DND-41 (cell line): ENCODE measurements at regions not wholly inside any gene's neighbourhood (a gene's known extent, or its start where the extent isn't known, plus 50 kb on each side); places are given as distances from the start of the nearest gene placed in this dataset.

Source experiments
- EZH2 ChIP-seq: IDR thresholded peaks from 3 replicates; pipeline ENCODE4 v1.6.1; 2012; ENCODE audit warnings: borderline replicate concordance, low read depth, mild to moderate bottlenecking, moderate library complexity, low read length, inconsistent platforms; ENCODE audit not compliant: severe bottlenecking
- TF ChIP-seq, protein P1 (sequence below): IDR thresholded peaks from 2 replicates; pipeline ENCODE4 v1.5.1; 2012; ENCODE audit warnings: borderline replicate concordance, low read length, moderate library complexity, mild to moderate bottlenecking; ENCODE audit not compliant: poor library complexity, severe bottlenecking; ENCODE audit errors: extremely low read depth

DNA sequence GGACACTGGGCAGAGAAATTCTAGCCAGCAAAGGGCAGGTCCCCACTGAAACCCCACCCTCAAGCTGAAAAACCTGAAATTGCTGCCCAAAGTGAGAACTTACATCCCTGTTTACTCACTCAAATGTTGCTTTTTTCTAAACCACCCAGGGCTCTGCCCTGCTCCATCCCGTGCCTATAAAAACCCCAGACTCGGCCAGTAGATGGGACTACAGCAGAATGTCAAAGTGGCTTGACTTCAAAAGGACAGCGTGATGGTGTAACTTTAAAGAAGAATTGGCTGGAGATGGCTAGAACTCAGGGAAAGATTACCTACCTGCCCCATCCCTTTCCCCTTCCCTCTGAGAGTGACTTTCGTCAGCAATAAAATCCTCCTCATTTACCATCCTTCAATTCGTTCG is 246.9 kb downstream of the PYDC2 start:
- TF ChIP-seq EZH2, result no peak
- TF ChIP-seq, protein P1, sequence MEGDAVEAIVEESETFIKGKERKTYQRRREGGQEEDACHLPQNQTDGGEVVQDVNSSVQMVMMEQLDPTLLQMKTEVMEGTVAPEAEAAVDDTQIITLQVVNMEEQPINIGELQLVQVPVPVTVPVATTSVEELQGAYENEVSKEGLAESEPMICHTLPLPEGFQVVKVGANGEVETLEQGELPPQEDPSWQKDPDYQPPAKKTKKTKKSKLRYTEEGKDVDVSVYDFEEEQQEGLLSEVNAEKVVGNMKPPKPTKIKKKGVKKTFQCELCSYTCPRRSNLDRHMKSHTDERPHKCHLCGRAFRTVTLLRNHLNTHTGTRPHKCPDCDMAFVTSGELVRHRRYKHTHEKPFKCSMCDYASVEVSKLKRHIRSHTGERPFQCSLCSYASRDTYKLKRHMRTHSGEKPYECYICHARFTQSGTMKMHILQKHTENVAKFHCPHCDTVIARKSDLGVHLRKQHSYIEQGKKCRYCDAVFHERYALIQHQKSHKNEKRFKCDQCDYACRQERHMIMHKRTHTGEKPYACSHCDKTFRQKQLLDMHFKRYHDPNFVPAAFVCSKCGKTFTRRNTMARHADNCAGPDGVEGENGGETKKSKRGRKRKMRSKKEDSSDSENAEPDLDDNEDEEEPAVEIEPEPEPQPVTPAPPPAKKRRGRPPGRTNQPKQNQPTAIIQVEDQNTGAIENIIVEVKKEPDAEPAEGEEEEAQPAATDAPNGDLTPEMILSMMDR, result no peak
